Neural cell (in vitro differentiated cells): ENCODE measurements at regions not wholly inside any gene's neighbourhood (a gene's known extent, or its start where the extent isn't known, plus 50 kb on each side); places are given as distances from the start of the nearest gene placed in this dataset.

Experiments used
- H2AFZ ChIP-seq: fragments of 200-600, 300-800 bp; sonication (generic), shearing (Covaris generic); 2 replicates; pipeline ENCODE4 v1.6.0; 2014; ENCODE audit warnings: low read depth, mild to moderate bottlenecking, antibody characterized with exemption, low read length, moderate library complexity
- H3F3A ChIP-seq: fragments of 200-600 bp; shearing (Covaris generic); 2 replicates; pipeline ENCODE4 v1.6.1; 2016; ENCODE audit warnings: mild to moderate bottlenecking, moderate library complexity, mixed read lengths, antibody characterized with exemption, low read length; ENCODE audit not compliant: insufficient read depth, poor library complexity, severe bottlenecking
- H3K27ac ChIP-seq: fragments of 200-600, 300-800 bp; sonication (generic), shearing (Covaris generic); 2 replicates; pipeline ENCODE4 v1.5.1; 2014; ENCODE audit warnings: mild to moderate bottlenecking, low read length, moderate library complexity
- H3K27me3 ChIP-seq: fragments of 300-800, 200-600 bp; sonication (generic), shearing (Covaris generic); 2 replicates; pipeline ENCODE4 v1.6.0; 2014; ENCODE audit warnings: mild to moderate bottlenecking, low read depth, low read length, moderate library complexity; ENCODE audit not compliant: insufficient read depth
- H3K36me3 ChIP-seq: fragments of 300-800, 200-600 bp; sonication (generic), shearing (Covaris generic); 2 replicates; pipeline ENCODE4 v1.5.1; 2014; ENCODE audit warnings: mild to moderate bottlenecking, antibody characterized with exemption, low read length, moderate library complexity; ENCODE audit not compliant: insufficient read depth
- H3K4me2 ChIP-seq: fragments of 300-800, 200-600 bp; sonication (generic), shearing (Covaris generic); 2 replicates; pipeline ENCODE4 v1.6.0; 2014; ENCODE audit warnings: mild to moderate bottlenecking, low read length
- H3K4me3 ChIP-seq: fragments of 300-800, 200-600 bp; sonication (generic), shearing (Covaris generic); 2 replicates; pipeline ENCODE4 v1.5.1; 2014; ENCODE audit warnings: mild to moderate bottlenecking, low read length, moderate library complexity
- H3K79me2 ChIP-seq: fragments of 200-600 bp; shearing (Covaris generic); replicated peaks from 2 replicates; pipeline ENCODE4 v1.6.0; 2014; ENCODE audit warnings: mild to moderate bottlenecking, low read length, moderate library complexity; ENCODE audit not compliant: insufficient read depth
- H3K9ac ChIP-seq: fragments of 300-800, 200-600 bp; sonication (generic), shearing (Covaris generic); 2 replicates; pipeline ENCODE4 v1.6.1; 2016; ENCODE audit warnings: mild to moderate bottlenecking, low read length, mixed read lengths
- H3K9me2 ChIP-seq: fragments of 200-600 bp; shearing (Covaris generic); 2 replicates; pipeline ENCODE4 v1.6.1; 2016; ENCODE audit warnings: mild to moderate bottlenecking, low read length, mixed read lengths; ENCODE audit not compliant: insufficient read depth
- H3K9me3 ChIP-seq: fragments of 200-600, 300-800 bp; sonication (generic), shearing (Covaris generic); 2 replicates; pipeline ENCODE4 v1.6.1; 2016; ENCODE audit warnings: mild to moderate bottlenecking, mixed run types, low read length, moderate library complexity, mixed read lengths
- H4K20me1 ChIP-seq: fragments of 200-600 bp; shearing (Covaris generic); 2 replicates; pipeline ENCODE4 v1.6.1; 2016; ENCODE audit warnings: mild to moderate bottlenecking, mixed run types; ENCODE audit not compliant: insufficient read depth
- CTCF ChIP-seq: fragments of 450-650 bp; IDR thresholded peaks from 2 replicates; pipeline ENCODE4 v1.5.1; 2014; ENCODE audit warnings: antibody characterized with exemption, mild to moderate bottlenecking, moderate library complexity; ENCODE audit not compliant: poor library complexity, severe bottlenecking
- EP300 ChIP-seq: fragments of 450-650 bp; conservative IDR thresholded peaks from 2 replicates; pipeline ENCODE4 v1.6.1; 2014; ENCODE audit warnings: antibody characterized with exemption, mild to moderate bottlenecking, moderate library complexity; ENCODE audit not compliant: poor library complexity, severe bottlenecking
- EZH2 ChIP-seq: fragments of 200-600, 300-800 bp; shearing (Covaris generic), sonication (generic); IDR thresholded peaks from 2 replicates; pipeline ENCODE4 v1.6.1; 2014; ENCODE audit warnings: antibody characterized with exemption, low read length, borderline replicate concordance, mild to moderate bottlenecking; ENCODE audit not compliant: insufficient read depth, poor library complexity, severe bottlenecking
- MXI1 ChIP-seq: fragments of 450-650 bp; conservative IDR thresholded peaks from 2 replicates; pipeline ENCODE4 v1.6.1; 2014; ENCODE audit warnings: antibody characterized with exemption, mild to moderate bottlenecking; ENCODE audit not compliant: poor library complexity, severe bottlenecking
- POLR2AphosphoS5 ChIP-seq: IDR thresholded peaks from 2 replicates; pipeline ENCODE4 v1.6.1; 2012
- RAD21 ChIP-seq: fragments of 450-650 bp; conservative IDR thresholded peaks from 2 replicates; pipeline ENCODE4 v1.6.1; 2014; ENCODE audit warnings: antibody characterized with exemption, mild to moderate bottlenecking, moderate library complexity
- REST ChIP-seq: IDR thresholded peaks from 2 replicates; pipeline ENCODE4 v1.6.1; 2012; ENCODE audit warnings: borderline replicate concordance
- SMC3 ChIP-seq: fragments of 450-650 bp; conservative IDR thresholded peaks from 2 replicates; pipeline ENCODE4 v1.6.1; 2014; ENCODE audit warnings: antibody characterized with exemption, mild to moderate bottlenecking, moderate library complexity; ENCODE audit not compliant: poor library complexity
- TAF1 ChIP-seq: IDR thresholded peaks from 2 replicates; pipeline ENCODE4 v1.6.1; 2012; ENCODE audit warnings: low read depth

- H2AFZ ChIP-seq: no peak overlapping the region
- no peak overlapping the region for H3K27ac ChIP-seq
- no peak overlapping the region for H3K4me2 ChIP-seq
- no peaks in the 10 kb centered on the region for H3K36me3 ChIP-seq
- H3K9me2 ChIP-seq: no peaks in the 10 kb centered on the region
- H3K4me3 ChIP-seq: no peak overlapping the region
- H3K9ac ChIP-seq: no peak overlapping the region
- TF ChIP-seq MXI1 (no peak), CTCF (no peak), SMC3 (no peak), POLR2AphosphoS5 (no peak), EP300 (no peak), EZH2 (no peak), TAF1 (no peak), REST (no peak), RAD21 (no peak)
- no peaks in the 10 kb centered on the region for H3K27me3 ChIP-seq
- H3K79me2 ChIP-seq: no peaks in the 10 kb centered on the region
- no peaks in the 10 kb centered on the region for H4K20me1 ChIP-seq
- H3F3A ChIP-seq: no peaks in the 10 kb centered on the region
- H3K9me3 ChIP-seq: peaks cover 5% of the 10 kb centered on the region
These were observed 131.6 kb downstream of the OLFM4 start for GRCh38 chr13:53160211-53160610.

GRCh38 chr13:53161251-53161650, 132.6 kb downstream of the OLFM4 start:
- no peak overlapping the region for H2AFZ ChIP-seq
- H3K9me3 ChIP-seq: peaks cover 5% of the 10 kb centered on the region
- no peaks in the 10 kb centered on the region for H3K79me2 ChIP-seq
- TF ChIP-seq TAF1: no peak
- TF ChIP-seq MXI1: no peak
- no peak for TF ChIP-seq SMC3
- TF ChIP-seq POLR2AphosphoS5: no peak
- no peak for TF ChIP-seq CTCF
- TF ChIP-seq EZH2: no peak
- TF ChIP-seq RAD21: no peak
- TF ChIP-seq EP300: no peak
- no peak for TF ChIP-seq REST
- no peaks in the 10 kb centered on the region for H3F3A ChIP-seq
- H4K20me1 ChIP-seq: no peaks in the 10 kb centered on the region
- H3K4me2 ChIP-seq: no peak overlapping the region
- H3K27ac ChIP-seq: no peak overlapping the region
- no peak overlapping the region for H3K4me3 ChIP-seq
- no peaks in the 10 kb centered on the region for H3K36me3 ChIP-seq
- H3K9me2 ChIP-seq: no peaks in the 10 kb centered on the region
- H3K27me3 ChIP-seq: no peaks in the 10 kb centered on the region
- no peak overlapping the region for H3K9ac ChIP-seq
